ENCODE measurements at regions not wholly inside any gene's neighbourhood (a gene's known extent, or its start where the extent isn't known, plus 50 kb on each side); places are given as distances from the start of the nearest gene placed in this dataset.

DNA sequence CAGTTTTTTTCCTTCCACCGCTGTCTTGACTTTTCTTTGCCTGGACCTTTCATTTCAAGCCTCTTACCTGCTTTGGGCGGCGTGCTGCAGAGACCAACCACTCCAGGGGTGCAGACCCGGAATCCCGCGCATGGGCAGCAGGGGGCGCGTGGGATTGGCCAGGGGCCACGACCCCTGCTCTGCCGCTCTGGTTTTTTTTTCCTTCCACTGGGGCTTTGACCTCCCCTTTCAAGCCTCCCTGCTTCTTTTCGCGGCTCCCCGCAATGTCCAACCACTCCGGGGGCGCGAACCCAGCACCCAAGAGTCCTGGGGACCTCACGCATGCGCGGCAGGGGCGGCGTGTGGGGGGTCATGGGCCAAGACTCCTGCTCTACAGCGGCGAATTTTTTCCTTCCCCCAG, 325.1 kb downstream of the ALG10 start:
- DNase-seq, result no peak

DNA sequence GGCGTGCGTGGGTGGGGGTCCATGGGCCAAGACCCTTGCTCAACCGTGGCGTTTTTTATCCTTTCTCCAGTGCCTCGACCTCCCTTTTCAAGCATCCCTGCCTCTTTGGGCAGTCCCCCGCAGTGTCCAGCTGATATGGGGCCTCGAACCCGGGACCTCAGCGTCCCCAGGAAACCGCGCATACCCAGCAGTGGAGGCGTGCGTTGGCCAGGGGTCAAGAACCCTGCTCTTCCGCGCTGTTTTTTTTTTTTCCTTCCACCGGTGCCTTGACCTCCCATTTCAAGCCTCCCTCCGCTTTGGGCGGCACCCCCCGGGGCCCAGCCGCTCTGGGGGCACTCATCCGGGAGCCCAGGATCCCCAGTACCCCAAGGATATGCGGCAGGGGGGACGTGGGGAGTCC, 325.8 kb downstream of the ALG10 start:
- no peak for DNase-seq

DNA sequence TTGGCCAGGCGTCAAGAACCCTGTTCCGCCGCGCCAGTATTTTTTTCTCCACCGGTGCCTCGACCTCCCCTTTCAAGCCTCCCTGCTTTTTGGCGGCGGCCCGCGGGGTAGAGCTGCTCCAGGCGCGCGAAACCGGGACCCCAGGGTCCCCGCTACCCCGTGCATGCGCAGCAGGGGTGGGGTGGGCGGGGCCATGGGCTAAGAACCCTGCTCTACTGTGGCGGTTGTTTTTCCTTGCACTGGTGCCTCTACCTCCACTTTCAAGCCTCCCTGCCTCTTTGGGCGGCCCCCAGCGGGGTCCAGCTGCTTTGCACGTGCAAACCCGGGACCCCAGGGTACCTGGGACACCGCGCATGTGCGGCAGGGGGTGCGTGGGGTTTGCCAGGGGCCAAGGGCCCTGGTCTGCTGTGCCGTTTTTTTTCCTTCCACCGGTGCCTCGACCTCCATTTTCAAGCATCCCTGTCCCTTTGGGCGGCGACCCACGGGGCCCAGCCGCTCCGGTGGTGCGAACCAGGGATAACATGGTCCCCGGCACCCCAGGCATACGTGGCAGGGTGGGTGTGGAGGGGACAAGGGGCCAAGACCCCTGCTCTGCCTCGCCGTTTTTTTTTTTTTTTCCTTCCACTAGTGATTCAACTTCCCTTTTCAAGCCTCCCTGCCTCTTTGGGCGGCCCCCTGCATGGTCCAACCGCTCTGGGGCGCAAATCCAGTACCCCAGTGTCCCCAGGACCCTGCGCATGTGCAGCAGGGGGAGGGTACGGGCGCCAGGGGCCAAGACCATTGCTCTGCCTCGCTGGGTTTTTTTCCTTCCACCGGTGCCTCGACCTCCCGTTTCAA, 326.8 kb downstream of the ALG10 start:
- no peak for DNase-seq

DNA sequence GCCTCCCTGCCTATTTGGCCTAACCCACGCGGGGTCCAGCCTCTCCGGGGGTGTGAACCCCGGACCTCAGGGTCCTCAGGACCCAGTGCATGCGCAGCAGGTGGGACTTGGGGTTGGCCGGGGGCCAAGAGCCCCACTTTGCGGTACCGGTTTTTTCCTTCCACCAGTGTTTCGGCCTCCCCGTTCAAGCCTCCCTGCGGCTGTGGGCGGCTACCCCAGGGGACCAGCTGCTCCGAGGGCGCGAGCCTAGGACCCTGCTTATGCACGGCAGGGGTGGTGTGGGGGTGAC, 327.3 kb downstream of the ALG10 start:
- DNase-seq, result no peak

DNA sequence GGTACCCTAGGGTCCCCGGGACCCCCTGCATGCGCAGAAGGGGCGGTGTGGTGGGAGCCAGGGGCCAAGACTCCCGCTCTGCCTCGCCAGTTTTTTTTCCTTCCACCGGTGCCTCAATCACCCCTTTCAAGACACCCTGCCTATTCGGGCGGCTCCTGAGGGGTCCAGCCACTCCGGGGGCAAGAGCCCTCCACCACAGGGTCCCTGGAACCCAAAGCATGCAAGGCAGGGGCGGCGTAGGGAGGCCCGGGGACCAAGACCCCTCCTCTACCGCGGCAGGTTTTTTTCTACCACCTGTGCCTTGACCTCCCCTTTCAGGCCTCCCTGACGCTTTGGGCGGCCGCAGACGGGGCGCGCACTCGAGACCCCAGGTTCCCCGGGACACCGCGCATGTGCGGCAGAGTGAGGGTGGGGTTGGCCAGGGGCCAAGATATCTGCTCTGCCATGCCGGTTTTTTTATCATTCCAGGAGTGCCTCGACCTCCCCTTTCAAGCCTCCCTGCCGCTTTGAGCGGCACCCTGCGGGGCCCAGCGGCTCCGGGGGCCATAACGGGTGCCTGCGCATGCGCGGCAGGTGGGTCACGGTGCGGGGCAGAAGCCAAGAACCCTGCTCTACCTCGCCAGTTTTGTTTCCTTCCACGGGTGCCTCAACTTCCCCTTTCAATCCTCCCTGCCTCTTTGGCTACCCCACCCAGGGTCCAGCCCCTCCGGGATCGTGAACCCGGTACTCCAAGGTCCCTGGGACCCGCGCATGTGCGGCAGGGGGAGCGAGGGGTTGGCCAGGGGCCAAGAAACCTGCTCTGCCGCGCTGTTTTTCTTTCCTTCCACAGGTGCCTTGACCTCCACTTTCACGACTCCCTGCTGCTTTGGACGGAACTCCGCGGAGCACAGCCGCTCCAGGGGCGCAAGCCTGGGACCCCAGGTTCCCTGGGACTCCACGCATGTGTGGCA, 328.1 kb downstream of the ALG10 start:
- DNase-seq, result no peak

DNA sequence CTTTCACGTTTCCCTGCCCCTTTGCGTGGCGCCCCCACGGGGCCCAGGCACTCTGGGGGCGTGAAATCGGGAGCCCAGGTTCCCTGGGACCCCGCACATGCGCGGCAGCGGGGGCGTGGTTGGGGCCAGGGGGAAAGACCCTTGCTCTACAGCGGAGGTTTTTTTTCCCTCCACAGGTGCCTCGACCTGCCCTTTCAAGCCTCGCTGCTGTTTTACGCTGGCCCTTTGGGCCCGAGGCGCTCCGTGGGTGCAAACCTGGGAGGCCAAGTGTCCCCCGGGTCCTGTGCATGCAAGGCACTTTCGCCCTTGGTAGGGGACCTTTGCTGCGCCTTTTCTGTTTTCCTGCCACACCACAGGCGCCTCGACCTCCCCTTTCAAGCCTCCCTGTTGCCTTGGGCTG, 329.8 kb downstream of the ALG10 start:
- no peak for DNase-seq

DNA sequence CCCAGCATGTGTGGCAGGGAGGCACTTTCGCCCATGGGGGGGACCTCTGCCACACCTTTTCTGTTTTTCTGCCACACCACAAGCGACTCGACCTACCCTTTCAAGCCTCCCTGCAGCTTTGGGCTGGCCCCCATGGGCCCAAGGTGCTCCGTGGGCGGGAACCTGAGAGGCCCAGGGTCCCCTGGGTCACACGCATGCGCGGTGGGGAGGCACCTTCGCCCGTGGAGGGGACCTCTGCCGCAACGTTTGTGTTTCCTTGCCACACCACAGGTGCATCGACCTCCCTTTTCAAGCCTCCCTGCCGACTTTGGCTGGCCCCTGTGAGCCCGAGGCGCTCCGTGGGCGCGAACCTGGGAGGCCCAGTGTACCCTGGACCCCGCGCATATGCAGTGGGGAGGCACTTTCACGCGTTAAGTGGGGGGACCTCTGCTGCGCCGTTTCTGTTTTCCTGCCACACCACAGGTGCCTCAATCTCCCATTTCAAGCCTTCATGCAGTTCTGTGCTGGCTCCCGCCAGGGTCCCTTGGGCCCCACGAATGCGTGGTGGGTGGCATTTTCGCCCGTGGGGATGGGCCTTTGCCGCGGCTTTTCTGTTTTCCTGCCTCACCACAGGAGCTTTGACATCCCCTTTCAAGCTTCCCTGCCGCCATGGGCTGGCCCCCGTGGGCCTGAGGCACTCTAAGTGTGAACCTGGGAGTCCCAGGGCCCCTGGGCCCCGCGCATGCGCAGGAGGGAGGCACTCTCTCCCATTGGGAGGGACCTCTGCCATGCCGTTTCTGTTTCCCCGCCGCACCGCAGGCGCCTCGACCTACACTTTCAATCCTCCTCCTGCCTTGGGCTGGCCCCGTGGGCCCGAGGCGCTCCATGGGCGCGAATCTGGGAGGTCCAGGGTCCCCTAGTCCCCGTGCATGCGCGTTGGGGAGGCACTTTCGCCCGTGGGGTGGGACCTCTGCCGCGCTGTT, 332.2 kb downstream of the ALG10 start:
- no peak for DNase-seq

DNA sequence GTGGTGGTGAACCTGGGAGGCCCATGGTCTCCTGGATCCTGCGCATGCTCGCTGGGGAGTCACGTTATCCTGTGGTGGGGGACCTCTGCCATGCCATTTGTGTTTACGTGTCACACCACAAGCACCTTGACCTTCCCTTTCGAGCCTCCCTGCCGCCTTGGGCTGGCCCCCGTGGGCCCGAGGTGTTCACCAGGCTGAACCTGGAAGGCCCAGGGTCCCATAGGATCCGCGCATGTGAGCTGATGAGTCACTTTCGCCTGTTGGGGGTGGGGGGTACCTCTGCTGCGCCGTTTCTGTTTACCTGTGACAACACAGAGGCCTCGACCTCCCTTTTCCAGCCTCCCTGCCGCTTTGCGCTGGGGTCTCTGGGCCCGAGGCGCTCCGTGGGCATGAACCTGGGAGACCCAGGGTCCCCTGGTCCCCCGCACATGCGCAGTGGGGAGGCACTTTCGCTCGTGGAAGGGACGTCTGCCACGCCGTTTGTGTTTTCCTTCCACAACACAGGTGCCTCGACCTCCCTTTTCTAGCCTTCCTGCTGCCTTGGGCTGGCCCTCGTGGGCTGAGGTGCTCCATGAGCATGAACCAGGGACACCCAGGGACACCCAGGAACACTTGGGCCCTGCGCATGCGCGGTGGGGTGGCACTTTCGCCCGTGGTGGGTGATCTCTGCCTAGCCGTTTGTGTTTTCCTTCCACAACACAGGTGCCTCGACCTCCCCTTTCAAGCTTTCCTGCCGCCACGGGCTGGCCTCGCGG, 334.1 kb downstream of the ALG10 start:
- no peak for DNase-seq

DNA sequence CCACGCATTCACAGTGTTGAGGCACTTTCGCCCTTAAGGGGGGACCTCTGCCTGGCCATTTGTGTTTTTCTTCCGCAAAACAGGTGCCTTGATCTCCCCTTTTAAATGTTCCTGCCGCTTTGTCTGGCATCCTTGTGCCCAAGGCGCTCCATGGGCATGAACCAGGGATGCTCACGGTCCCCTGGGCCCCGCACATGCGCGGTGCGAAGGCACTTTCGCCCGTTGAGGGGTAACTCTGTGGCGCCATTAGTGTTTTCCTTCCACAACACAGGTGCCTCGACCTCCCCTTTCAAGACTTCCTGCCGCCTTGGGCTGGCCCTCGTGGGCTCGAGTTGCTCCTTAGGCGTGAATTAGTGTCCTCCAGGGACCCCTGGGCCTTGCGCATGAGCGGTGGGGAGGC, 335.5 kb downstream of the ALG10 start:
- no peak for DNase-seq

DNA sequence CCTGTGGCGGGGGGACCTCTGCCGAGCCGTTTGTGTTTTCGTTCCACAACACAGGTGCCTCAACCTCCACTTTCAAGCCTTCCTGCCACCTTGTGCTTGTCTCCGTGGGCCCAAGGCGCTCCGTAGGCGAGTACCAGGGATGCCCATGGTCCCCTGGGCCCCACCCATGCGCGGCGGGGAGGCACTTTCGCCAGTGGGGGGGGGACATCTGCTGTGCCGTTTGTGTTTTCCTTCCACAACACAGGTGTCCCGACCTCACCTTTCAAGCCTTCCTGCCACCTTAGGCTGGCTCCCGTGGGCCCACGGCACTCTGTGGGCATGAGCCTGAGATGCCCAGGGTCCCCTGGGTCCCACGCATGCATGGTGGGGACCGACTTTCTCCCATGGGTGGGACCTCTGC, 335.9 kb downstream of the ALG10 start:
- no peak for DNase-seq

DNA sequence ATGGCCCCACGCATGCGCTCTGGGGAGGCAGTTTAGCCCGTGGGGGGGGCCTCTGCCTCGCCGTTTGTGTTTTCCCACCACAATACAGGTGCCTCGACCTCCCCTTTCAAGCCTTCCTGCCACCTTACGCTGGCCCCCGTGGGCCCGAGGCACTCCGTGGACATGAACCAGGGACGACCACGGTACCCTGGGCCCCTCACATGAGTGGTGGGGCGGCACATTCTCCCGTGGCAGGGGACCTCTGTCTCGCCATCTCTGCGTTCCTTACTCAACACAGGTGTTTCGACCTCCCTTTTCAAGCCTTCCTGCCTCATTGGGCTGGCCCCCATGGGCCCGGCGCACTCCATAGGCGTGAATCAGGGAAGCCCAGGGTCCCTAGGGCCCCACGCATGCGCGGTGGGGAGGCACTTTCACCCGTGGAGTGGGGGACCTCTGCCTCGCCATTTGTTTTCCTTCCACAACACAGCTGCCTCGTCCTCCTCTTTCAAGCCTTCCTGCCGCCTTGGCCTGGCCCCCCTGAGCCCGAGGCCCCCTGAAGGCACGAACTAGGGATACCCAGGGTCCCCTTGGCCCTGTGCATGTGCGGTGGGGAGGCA, 339.5 kb downstream of the ALG10 start:
- no peak for DNase-seq

DNA sequence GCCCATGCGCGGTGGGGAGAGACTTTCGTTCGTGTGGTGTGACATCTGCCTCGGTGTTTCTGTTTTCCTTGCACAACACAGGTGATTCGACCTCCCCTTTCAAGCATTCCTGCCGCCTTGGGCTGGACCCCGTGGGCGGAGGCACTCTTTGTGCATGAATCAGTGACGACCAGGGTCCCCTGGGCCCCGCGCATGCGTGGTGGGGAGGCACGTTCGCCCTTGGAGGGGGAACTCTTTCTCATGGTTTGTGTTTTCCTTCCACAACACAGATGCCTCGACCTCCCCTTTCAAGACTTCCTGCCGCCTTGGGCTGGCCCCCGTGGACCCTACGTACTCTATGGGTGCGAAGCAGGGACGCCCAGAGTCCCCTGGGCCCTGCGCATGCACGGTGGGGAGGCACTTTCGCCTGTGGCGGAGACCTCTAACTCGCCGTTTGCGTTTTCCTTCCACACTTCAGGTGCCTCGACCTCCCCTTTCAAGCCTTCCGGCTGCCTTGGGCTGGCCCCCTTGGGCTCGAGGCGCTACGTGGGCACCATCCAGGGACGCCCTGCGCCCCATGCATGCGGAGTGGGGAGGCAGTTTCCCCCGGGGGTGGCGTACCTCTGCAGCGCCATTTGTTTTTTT, 340.9 kb downstream of the ALG10 start:
- DNase-seq, result no peak

DNA sequence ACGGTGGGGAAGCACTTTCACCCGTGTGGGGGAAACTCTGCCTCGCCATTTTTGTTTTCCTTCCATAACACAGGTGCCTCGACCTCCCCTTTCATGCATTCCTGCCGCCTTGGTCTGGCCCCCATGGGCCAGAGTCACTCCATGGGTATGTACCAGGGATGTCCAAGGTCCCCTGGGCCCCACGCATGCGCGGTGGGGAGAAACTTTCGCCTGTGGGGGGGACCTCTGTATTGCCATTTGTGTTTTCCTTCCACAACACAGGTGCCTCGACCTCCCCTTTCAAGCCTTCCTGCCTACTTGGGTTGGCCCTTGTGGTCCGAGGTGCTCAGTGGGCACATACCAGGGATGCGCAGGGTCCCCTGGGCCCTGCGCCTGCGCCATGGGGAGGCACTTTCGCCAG, 345.8 kb downstream of the ALG10 start:
- DNase-seq, result no peak

DNA sequence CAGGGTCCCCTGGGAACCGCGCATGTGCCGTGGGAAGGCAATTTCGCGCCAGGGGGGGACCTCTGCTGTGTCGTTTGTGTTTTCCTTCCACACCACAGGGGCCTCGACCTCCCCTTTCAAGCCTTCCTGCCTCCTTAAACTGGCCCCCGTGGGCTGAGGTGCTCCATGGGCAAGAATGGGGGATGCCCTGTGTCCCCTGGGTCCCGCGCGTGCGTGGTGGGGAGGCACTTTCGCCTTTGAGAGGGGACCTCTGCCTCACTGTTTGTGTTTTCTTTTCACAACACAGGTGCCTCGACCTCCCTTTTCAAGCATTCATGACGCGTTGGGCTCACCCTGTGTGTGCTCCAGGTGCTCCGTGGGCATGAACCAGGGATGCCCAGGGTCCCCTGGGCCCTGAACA, 348.8 kb downstream of the ALG10 start:
- DNase-seq, result no peak

DNA sequence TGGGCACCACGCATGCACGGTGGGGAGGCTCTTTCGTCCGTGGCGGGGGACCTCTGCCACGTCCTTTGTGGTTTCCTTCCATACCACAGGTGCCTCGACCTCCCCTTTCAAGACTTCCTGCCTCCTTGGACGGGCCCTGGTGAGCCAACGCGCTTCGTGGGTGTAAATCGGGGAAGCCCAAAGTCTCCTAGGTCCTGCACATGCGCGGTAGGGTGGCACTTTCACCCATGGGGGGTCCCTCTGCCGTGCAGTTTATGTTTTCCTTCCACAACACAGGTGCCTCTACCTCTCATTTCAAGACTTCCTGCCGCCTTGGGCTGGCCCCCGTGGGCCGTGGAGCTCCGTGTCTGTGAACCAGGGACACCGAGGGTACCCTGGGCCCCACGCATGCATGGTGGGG, 349.7 kb downstream of the ALG10 start:
- DNase-seq, result no peak

DNA sequence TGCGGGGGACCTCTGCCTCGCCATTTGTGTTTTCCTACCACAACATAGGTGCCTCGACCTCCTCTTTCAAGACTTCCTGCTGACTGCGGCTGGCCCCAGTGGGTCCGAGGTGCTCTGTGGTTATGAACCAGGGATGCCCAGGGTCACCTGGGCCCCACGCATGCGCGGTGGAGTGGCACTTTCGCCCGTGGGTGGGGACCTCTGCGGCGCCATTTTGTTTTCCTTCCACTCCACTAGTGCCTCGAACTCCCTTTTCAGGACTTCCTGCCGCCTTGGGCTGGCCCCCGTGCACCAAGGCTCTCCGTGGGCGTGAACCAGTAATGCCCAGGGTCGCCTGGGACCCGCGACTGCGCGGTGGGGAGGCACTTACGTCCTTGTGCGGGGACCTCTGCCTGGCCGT, 351.6 kb downstream of the ALG10 start:
- DNase-seq, result no peak

DNA sequence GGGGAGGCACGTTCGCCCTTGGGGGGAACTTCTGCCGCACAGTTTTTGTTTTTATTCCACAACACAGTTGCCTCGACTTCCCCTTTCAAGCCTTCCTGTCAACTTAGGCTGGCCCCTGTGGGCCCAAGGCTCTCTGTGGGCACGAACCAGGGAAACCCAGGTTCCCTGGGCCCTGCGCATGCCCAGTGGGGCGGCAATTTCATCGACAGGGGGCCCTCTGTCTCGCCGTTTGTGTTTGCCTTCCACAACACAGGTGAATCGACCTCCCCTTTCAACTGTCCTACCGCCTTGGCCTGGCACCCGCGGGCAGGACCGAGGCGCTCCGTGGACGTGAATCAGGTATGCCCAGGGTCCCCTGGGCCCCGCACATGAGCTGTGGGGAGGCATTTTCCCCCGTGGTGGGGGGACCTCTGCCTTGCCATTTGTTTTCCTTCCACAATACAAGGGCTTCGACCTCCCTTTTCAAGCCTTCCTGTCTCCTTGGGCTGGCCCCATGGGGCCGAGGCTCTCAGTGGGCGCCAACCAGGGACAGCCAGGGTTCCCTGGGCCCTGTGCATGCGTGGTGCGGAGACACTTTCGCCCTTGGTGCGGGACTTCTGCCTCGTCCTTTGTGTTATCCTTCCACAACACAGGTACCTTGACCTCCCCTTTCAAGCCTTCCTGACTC, 354.0 kb downstream of the ALG10 start:
- DNase-seq, result no peak

DNA sequence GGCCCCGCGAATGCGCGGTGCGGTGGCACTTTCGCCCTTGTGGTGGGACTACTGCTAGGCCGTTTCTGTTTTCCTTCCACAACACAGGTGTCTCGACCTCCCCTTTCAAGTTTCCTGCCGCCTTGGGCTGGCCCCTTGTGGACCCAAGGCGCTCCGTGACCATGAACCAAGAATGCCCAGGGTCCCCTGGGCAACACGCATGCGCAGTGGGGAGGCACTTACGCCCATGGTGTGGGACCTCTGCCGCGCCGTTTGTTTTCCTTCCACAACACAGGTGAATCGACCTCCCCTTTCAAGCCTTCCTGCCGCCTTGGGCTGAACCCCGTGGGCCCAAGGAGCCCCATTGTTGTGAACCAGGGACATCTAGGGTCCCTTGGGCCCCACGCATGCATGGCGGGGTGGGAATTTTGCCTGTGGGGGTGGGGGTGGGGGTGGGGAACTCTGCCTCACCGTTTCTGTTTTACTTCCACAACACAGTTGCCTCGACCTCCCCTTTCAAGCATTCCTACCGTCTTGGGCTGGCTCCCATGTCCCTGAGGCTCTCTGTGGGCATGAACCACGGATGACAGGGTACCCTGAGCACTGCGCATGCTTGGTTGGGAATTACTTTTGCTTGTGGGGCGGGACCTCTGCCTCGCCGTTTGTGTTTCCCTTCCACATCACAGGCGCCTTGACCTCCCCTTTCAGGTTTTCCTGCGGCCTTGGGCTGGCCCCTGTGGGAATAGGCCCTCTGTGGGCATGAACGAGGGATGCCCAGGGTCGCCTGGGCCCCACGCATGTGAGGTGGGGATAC, 355.1 kb downstream of the ALG10 start:
- no peak for DNase-seq

DNA sequence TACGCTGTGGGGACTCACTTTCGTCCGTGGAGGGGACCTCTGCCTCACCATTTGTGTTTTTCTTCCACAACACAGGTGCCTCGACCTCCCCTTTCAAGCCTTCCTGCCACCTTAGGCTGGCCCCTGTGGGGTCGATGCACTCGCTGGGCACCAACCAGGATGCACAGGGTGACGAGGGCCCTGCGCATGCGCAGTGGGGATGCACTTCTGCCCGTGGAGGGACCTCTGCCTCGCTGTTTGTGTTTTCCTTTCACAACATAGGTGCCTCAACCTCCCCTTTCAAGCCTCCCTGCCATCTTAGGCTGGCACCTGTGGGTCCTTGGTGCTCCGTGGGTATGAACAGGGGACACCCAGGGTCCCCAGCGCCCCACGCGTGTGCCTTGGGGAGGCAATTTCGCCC, 356.8 kb downstream of the ALG10 start:
- DNase-seq, result no peak

DNA sequence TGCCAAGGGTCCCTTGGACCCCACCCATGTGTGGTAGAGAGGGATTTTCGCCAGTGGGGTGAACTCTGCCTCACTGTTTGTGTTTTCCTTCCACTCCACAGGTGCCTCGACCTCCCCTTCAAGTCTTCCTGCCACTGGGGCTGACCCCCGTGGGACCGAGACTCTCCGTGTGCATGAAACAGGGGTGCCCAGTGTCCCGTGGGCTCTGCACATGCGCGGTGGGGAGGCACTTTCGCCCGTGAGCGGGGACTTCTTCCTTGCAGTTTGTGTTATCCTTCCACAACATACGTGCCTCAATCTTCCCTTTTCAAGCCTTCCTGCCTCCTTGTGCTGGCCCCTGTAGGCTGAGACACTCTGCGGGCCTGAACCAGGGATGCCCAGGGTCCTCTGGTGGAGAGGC, 362.4 kb downstream of the ALG10 start:
- DNase-seq, result no peak

Data from CD4-positive, alpha-beta T cell treated with Interferon alpha-2 for 1 hour (primary cell).